CD4-positive, alpha-beta T cell treated with Interleukin-1 beta for 1 hour (primary cell): ENCODE measurements at regions not wholly inside any gene's neighbourhood (a gene's known extent, or its start where the extent isn't known, plus 50 kb on each side); places are given as distances from the start of the nearest gene placed in this dataset.

ENCODE experiments used
- DNase-seq, 2 donors: peaks; one replicate each; pipeline ENCODE4 v3.0.0-alpha.2; 2020 to 2022

GRCh38 chr2:3099145-3099859 is 278.3 kb downstream of the EIPR1 start:
- DNase-seq, result no peak

GRCh38 chr2:3098231-3098630 is 279.4 kb downstream of the EIPR1 start:
- DNase-seq, result no peak

GRCh38 chr2:3097804-3098203 is 279.8 kb downstream of the EIPR1 start:
- DNase-seq, result no peak

- no peak for DNase-seq
Observed at GRCh38 chr2:3094999-3095958, 282.3 kb downstream of the EIPR1 start.

GRCh38 chr2:3094318-3094717 is 283.3 kb downstream of the EIPR1 start:
- no peak for DNase-seq

- no peak for DNase-seq
Observed at GRCh38 chr2:3091696-3092095, 285.9 kb downstream of the EIPR1 start.

GRCh38 chr2:3082705-3083104 is 294.9 kb downstream of the EIPR1 start:
- no peak for DNase-seq

GRCh38 chr2:3079959-3080948 is 297.4 kb downstream of the EIPR1 start:
- DNase-seq, result no peak

GRCh38 chr2:3079466-3079865 is 298.2 kb downstream of the EIPR1 start:
- DNase-seq, result no peak

GRCh38 chr2:3078684-3079083 is 298.9 kb downstream of the EIPR1 start:
- DNase-seq, result no peak

- DNase-seq, result no peak
Observed at GRCh38 chr2:3076848-3077642, 300.6 kb downstream of the EIPR1 start.

GRCh38 chr2:3075991-3076340 is 301.7 kb downstream of the EIPR1 start:
- DNase-seq, result no peak

GRCh38 chr2:3075316-3075990 is 302.2 kb downstream of the EIPR1 start:
- no peak for DNase-seq

- DNase-seq, result no peak
Observed at GRCh38 chr2:3073704-3074103, 303.9 kb downstream of the EIPR1 start.

- no peak for DNase-seq
Observed at GRCh38 chr2:3073041-3073595, 304.5 kb downstream of the EIPR1 start.

- DNase-seq, result no peak
Observed at GRCh38 chr2:3071685-3072263, 305.8 kb downstream of the EIPR1 start.

- DNase-seq, result no peak
Observed at GRCh38 chr2:3066831-3067230, 310.8 kb downstream of the EIPR1 start.

- DNase-seq, result no peak
Observed at GRCh38 chr2:3065928-3066327, 311.7 kb downstream of the EIPR1 start.

- no peak for DNase-seq
Observed at GRCh38 chr2:3062476-3063260, 314.9 kb downstream of the EIPR1 start.

- no peak for DNase-seq
Observed at GRCh38 chr2:3060049-3060448, 317.6 kb downstream of the EIPR1 start.
